Keratinocyte (primary cell): ENCODE measurements at regions not wholly inside any gene's neighbourhood (a gene's known extent, or its start where the extent isn't known, plus 50 kb on each side); places are given as distances from the start of the nearest gene placed in this dataset.

Source experiments
- DNase-seq: peaks from one replicate; pipeline ENCODE4 v3.0.0-alpha.2; 2011; ENCODE audit warnings: low read depth, missing footprints, low spot score
- FAIRE-seq: peaks from 2 replicates; lab custom pipeline; 2011; peaks lifted over from hg19 to GRCh38; lab: Jason Lieb, UNC
- H2AFZ ChIP-seq: 2 replicates; pipeline ENCODE4 v1.6.0; 2012; ENCODE audit warnings: low read length, control low read depth, inconsistent platforms; ENCODE audit not compliant: control insufficient read depth
- H3K27ac ChIP-seq: 2 replicates; pipeline ENCODE4 v1.5.1; 2011; ENCODE audit warnings: low read length; ENCODE audit not compliant: control insufficient read depth, insufficient read depth
- H3K27me3 ChIP-seq: 3 replicates; pipeline ENCODE4 v1.6.0; 2011; ENCODE audit warnings: low read length; ENCODE audit not compliant: control insufficient read depth, insufficient read depth; ENCODE audit errors: extremely low read depth
- H3K36me3 ChIP-seq, 2 experiments: 2 replicates in 1 of 2; 3 replicates in 1 of 2; pipeline ENCODE4 v1.5.1; 2011; ENCODE audit warnings: low read length in 2 of 2, mild to moderate bottlenecking in 1 of 2; ENCODE audit not compliant: control insufficient read depth in 2 of 2, insufficient read depth in 2 of 2; ENCODE audit errors: extremely low read depth in 1 of 2
- H3K4me1 ChIP-seq: 3 replicates; pipeline ENCODE4 v1.5.1; 2011; ENCODE audit warnings: low read length; ENCODE audit not compliant: control insufficient read depth, insufficient read depth; ENCODE audit errors: extremely low read depth
- H3K4me2 ChIP-seq: 3 replicates; pipeline ENCODE4 v1.6.0; 2011; ENCODE audit warnings: low read depth, low read length; ENCODE audit not compliant: control insufficient read depth, insufficient read depth; ENCODE audit errors: extremely low read depth
- H3K4me3 ChIP-seq, 3 experiments: fragments of 200-600 bp in 1 of 3; sonication (generic) in 1 of 3; 2 replicates in 2 of 3; 3 replicates in 1 of 3; pipeline ENCODE4 v1.5.1; 2011 to 2016; ENCODE audit warnings: low read length in 3 of 3, mild to moderate bottlenecking in 3 of 3, control low read depth in 2 of 3, inconsistent platforms in 1 of 3, low read depth in 1 of 3, mixed read lengths in 1 of 3, mixed run types in 1 of 3, moderate library complexity in 1 of 3; ENCODE audit not compliant: control insufficient read depth in 2 of 3, insufficient read depth in 2 of 3; ENCODE audit errors: extremely low read depth in 1 of 3
- H3K79me2 ChIP-seq: 2 replicates; pipeline ENCODE4 v1.6.0; 2012; ENCODE audit warnings: low read length; ENCODE audit not compliant: control insufficient read depth, insufficient read depth
- H3K9ac ChIP-seq: 3 replicates; pipeline ENCODE4 v1.6.0; 2011; ENCODE audit warnings: low read length; ENCODE audit not compliant: control insufficient read depth, insufficient read depth; ENCODE audit errors: extremely low read depth
- H3K9me1 ChIP-seq: 3 replicates; pipeline ENCODE4 v1.6.0; 2011; ENCODE audit warnings: low read length; ENCODE audit not compliant: control insufficient read depth, insufficient read depth; ENCODE audit errors: extremely low read depth
- H3K9me3 ChIP-seq: 2 replicates; pipeline ENCODE4 v1.5.1; 2012; ENCODE audit warnings: low read depth, low read length; ENCODE audit not compliant: control insufficient read depth
- H4K20me1 ChIP-seq: 3 replicates; pipeline ENCODE4 v1.6.0; 2011; ENCODE audit warnings: low read length; ENCODE audit not compliant: control insufficient read depth, insufficient read depth; ENCODE audit errors: extremely low read depth
- EZH2 ChIP-seq: IDR thresholded peaks from one replicate; pipeline ENCODE4 v1.6.1; 2012; ENCODE audit warnings: inconsistent platforms, mild to moderate bottlenecking, low read length, moderate library complexity
- dilution Hi-C: fragments of 300-500 bp; cut with MboI; formaldehyde crosslinking; loops from one replicate; pipeline ENCODE4 v1.7.0; 2020; ENCODE audit warnings: low sequenced_read_pairs; ENCODE audit not compliant: extremely low pct_ligation_motif_present
- TF ChIP-seq, protein P1 (sequence below), 3 experiments: IDR thresholded peaks in 1 of 3; conservative IDR thresholded peaks in 1 of 3; optimal IDR thresholded peaks in 1 of 3; 2 replicates in 2 of 3; 3 replicates in 1 of 3; pipeline versions ENCODE3 to v1.5.1; 2011; ENCODE audit warnings: low read length in 3 of 3, mild to moderate bottlenecking in 3 of 3, moderate library complexity in 2 of 3, control low read depth in 1 of 3, inconsistent platforms in 1 of 3; ENCODE audit not compliant: insufficient read depth in 2 of 3; ENCODE audit errors: extremely low read depth in 1 of 3

DNA sequence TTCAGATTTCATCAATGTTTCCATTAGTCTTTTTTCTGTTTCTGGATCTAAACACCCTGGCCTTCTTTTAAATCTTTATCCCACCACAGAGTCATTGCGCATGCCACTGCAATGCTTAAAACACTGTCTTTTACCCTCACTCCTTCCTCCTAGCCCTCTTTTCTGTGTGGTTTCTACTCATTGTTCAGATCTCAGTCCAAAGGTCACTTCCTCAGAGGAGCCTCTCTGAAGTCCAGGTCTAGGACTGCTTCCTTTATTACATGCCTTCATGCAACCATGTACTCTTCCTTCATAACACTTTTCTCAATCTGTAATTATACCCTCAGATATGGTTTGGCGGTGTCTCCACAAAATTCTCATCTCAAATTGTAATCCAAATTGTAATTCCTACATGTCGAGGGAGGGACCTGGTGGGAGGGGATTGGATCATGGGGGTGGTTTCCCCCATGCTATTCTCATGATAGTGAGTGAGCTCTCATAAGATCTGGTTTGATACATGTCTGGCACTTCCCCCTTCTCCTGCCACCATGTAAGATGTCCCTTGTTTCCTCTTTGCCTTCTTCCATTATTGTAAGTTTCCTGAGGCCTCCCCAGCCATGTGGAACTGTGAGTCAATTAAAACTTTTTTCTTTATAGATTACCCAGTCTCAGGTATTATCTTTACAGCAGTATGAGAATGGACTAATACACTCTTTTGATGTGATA is 808.9 kb downstream of the DIAPH3 start:
- H3K27me3 ChIP-seq, result no peaks in the 10 kb centered on the region
- no peak for DNase-seq
- H3K9ac ChIP-seq, result no peak overlapping the region
- H3K4me2 ChIP-seq, result no peak overlapping the region
- H3K27ac ChIP-seq, result no peak overlapping the region
- dilution Hi-C loops, result no loop called here
- no peaks in the 10 kb centered on the region for H3K4me1 ChIP-seq
- H3K4me3 ChIP-seq, result no peak overlapping the region
- no peaks in the 10 kb centered on the region for H4K20me1 ChIP-seq
- no peaks in the 10 kb centered on the region for H3K9me3 ChIP-seq
- no peaks in the 10 kb centered on the region for H3K36me3 ChIP-seq
- no peak for TF ChIP-seq EZH2
- TF ChIP-seq, protein P1, sequence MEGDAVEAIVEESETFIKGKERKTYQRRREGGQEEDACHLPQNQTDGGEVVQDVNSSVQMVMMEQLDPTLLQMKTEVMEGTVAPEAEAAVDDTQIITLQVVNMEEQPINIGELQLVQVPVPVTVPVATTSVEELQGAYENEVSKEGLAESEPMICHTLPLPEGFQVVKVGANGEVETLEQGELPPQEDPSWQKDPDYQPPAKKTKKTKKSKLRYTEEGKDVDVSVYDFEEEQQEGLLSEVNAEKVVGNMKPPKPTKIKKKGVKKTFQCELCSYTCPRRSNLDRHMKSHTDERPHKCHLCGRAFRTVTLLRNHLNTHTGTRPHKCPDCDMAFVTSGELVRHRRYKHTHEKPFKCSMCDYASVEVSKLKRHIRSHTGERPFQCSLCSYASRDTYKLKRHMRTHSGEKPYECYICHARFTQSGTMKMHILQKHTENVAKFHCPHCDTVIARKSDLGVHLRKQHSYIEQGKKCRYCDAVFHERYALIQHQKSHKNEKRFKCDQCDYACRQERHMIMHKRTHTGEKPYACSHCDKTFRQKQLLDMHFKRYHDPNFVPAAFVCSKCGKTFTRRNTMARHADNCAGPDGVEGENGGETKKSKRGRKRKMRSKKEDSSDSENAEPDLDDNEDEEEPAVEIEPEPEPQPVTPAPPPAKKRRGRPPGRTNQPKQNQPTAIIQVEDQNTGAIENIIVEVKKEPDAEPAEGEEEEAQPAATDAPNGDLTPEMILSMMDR (optimal IDR thresholded peaks at IDR 0.05 in 1 of 3, IDR thresholded peaks at IDR 0.05 in 1 of 3, conservative IDR thresholded peaks at IDR 0.05 in 1 of 3; ENCODE audit: extremely low read depth in 1 of 3, insufficient read depth in 2 of 3, low read length in 3 of 3), result no peak
- no peaks in the 10 kb centered on the region for H3K79me2 ChIP-seq
- H3K9me1 ChIP-seq, result no peaks in the 10 kb centered on the region
- FAIRE-seq, result no peak
- no peak overlapping the region for H2AFZ ChIP-seq

DNA sequence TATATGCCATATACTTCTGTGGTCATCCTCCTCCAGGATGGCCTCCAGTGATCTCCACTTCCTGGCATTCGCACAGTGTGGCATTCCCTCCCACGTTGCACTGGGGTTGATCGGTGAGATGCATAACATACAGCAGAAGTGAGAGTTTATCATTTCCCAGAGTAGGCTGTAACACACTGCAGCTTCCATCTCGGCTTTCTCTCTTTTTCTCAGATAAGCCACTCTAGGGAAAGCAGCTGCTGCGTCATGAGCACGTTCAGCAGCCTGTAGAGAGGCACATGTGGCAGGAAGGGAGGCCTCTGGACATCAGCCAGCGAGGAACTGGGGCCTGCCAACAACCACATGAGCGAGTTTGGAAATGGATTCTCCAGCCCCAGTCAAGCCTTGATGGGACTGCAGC is 807.1 kb downstream of the DIAPH3 start:
- TF ChIP-seq EZH2, result no peak
- TF ChIP-seq, protein P1 (optimal IDR thresholded peaks at IDR 0.05 in 1 of 3, IDR thresholded peaks at IDR 0.05 in 1 of 3, conservative IDR thresholded peaks at IDR 0.05 in 1 of 3; ENCODE audit: extremely low read depth in 1 of 3, insufficient read depth in 2 of 3, low read length in 3 of 3), result no peak
- Histone ChIP-seq H4K20me1 (no peaks in the 10 kb centered on the region), H3K9ac (no peak overlapping the region), H3K79me2 (no peaks in the 10 kb centered on the region), H3K27me3 (no peaks in the 10 kb centered on the region), H3K4me1 (no peaks in the 10 kb centered on the region), H3K9me3 (no peaks in the 10 kb centered on the region), H2AFZ (no peak overlapping the region), H3K4me3 (no peak overlapping the region), H3K36me3 (no peaks in the 10 kb centered on the region), H3K4me2 (no peak overlapping the region), H3K9me1 (no peaks in the 10 kb centered on the region), H3K27ac (no peak overlapping the region)
- dilution Hi-C loops, result no loop called here
- FAIRE-seq (no peak), DNase-seq (no peak)
